A673 (cell line): ENCODE measurements at regions not wholly inside any gene's neighbourhood (a gene's known extent, or its start where the extent isn't known, plus 50 kb on each side); places are given as distances from the start of the nearest gene placed in this dataset.

Experiments used
- BruUV-seq: library from RNA; stranded (reverse); fragments of 400-500 nt; replicated peaks from 2 replicates; lab custom pipeline; 2021; lab: Mats Ljungman, UMichigan
- CTCF ChIA-PET: fragments of 300-600 bp; sonication (Branson Sonifier 250); formaldehyde crosslinking; loops from one replicate; lab custom pipeline; 2022; ENCODE audit warnings: antibody characterized with exemption; lab: Charles Lee
- POLR2A ChIA-PET: fragments of 300-600 bp; sonication (Branson Sonifier 250); formaldehyde crosslinking; loops from one replicate; lab custom pipeline; 2022; ENCODE audit warnings: antibody characterized with exemption; ENCODE audit not compliant: low non-redundant PET; lab: Charles Lee
- DNase-seq: peaks from one replicate; pipeline ENCODE4 v3.0.0-alpha.2; 2015; ENCODE audit warnings: low spot score
- H3K27ac ChIP-seq: fragments of 200-600 bp; sonication (generic); 2 replicates; pipeline ENCODE4 v1.5.1; 2016; ENCODE audit warnings: mixed run types, low read depth, mild to moderate bottlenecking, mixed read lengths, antibody characterized with exemption, low read length; ENCODE audit not compliant: poor library complexity, severe bottlenecking
- H3K27me3 ChIP-seq: fragments of 200-600 bp; sonication (generic); replicated peaks from 2 replicates; pipeline ENCODE4 v1.6.1; 2017; ENCODE audit warnings: mixed run types, low read depth, mild to moderate bottlenecking, mixed read lengths, antibody characterized with exemption, low read length; ENCODE audit not compliant: insufficient read depth, poor library complexity
- H3K36me3 ChIP-seq: fragments of 200-600 bp; sonication (generic); 2 replicates; pipeline ENCODE4 v1.6.1; 2016; ENCODE audit warnings: mixed run types, mild to moderate bottlenecking, mixed read lengths, antibody characterized with exemption, low read length; ENCODE audit not compliant: insufficient read depth, poor library complexity, severe bottlenecking
- H3K4me1 ChIP-seq: fragments of 200-600 bp; sonication (generic); 2 replicates; pipeline ENCODE4 v1.6.1; 2017; ENCODE audit warnings: mixed run types, mild to moderate bottlenecking, mixed read lengths, antibody characterized with exemption, low read length; ENCODE audit not compliant: insufficient read depth, poor library complexity, severe bottlenecking
- H3K4me3 ChIP-seq: fragments of 200-600 bp; sonication (generic); 2 replicates; pipeline ENCODE4 v1.5.1; 2016; ENCODE audit warnings: low read depth, mixed run types, mild to moderate bottlenecking, mixed read lengths, low read length; ENCODE audit not compliant: poor library complexity, severe bottlenecking
- H3K9me3 ChIP-seq: fragments of 200-600 bp; sonication (generic); 2 replicates; pipeline ENCODE4 v1.6.1; 2016; ENCODE audit warnings: mixed run types, low read depth, mild to moderate bottlenecking, mixed read lengths, antibody characterized with exemption, low read length; ENCODE audit not compliant: poor library complexity, severe bottlenecking
- CTCF ChIP-seq: fragments of 300-800, 200-600 bp; sonication (generic); conservative IDR thresholded peaks from 2 replicates; pipeline ENCODE4 v1.5.1; 2017; ENCODE audit warnings: low read depth, mild to moderate bottlenecking, antibody characterized with exemption, low read length, moderate library complexity, mixed read lengths
- EZH2 ChIP-seq: fragments of 200-600 bp; sonication (generic); IDR thresholded peaks from 2 replicates; pipeline ENCODE4 v1.6.1; 2017; ENCODE audit warnings: borderline replicate concordance, low read depth, mild to moderate bottlenecking, mixed read lengths, antibody characterized with exemption, low read length; ENCODE audit not compliant: poor library complexity, severe bottlenecking
- intact Hi-C: fragments of 100-400 bp; cut with micrococcal nuclease; formaldehyde crosslinking; loops from one replicate; pipeline ENCODE4 v1.10.0; 2022; ENCODE audit not compliant: unreplicated experiment

GRCh38 chr18:1047406-1047805 lies 142.7 kb downstream of the ADCYAP1 start:
- Histone ChIP-seq H3K9me3 (no peaks in the 10 kb centered on the region), H3K27ac (no peak overlapping the region), H3K4me1 (no peaks in the 10 kb centered on the region), H3K27me3 (peaks cover 18% of the 10 kb centered on the region), H3K36me3 (no peaks in the 10 kb centered on the region), H3K4me3 (no peak overlapping the region)
- BruUV-seq = no TSS peak
- ChIA-PET CTCF (no interaction called here), POLR2A (no interaction called here)
- intact Hi-C loops = no loop called here
- DNase-seq = no peak
- TF ChIP-seq EZH2 (no peak), CTCF (no peak)

GRCh38 chr18:1048032-1048431 lies 143.4 kb downstream of the ADCYAP1 start:
- H3K27ac ChIP-seq = no peak overlapping the region
- no peak for DNase-seq

GRCh38 chr18:1049173-1049572 lies 144.5 kb downstream of the ADCYAP1 start:
- TF ChIP-seq EZH2 (no peak), CTCF (no peak)
- Histone ChIP-seq H3K36me3 (no peaks in the 10 kb centered on the region), H3K4me3 (no peak overlapping the region), H3K27me3 (peaks cover 21% of the 10 kb centered on the region), H3K27ac (no peak overlapping the region), H3K4me1 (no peaks in the 10 kb centered on the region), H3K9me3 (no peaks in the 10 kb centered on the region)
- intact Hi-C loops = no loop called here
- BruUV-seq = no TSS peak
- ChIA-PET POLR2A (no interaction called here), CTCF (no interaction called here)
- no peak for DNase-seq

More at GRCh38 chr18:1048032-1048431, 143.4 kb downstream of the ADCYAP1 start:
- Histone ChIP-seq H3K27me3 (peaks cover 20% of the 10 kb centered on the region), H3K9me3 (no peaks in the 10 kb centered on the region), H3K36me3 (no peaks in the 10 kb centered on the region), H3K4me1 (no peaks in the 10 kb centered on the region), H3K4me3 (no peak overlapping the region)
- intact Hi-C loops = no loop called here
- ChIA-PET CTCF (no interaction called here), POLR2A (no interaction called here)
- no peak for TF ChIP-seq EZH2
- BruUV-seq = no TSS peak

- DNase-seq = no peak
- Histone ChIP-seq H3K36me3 (no peaks in the 10 kb centered on the region), H3K27ac (no peak overlapping the region), H3K4me3 (no peak overlapping the region), H3K9me3 (no peaks in the 10 kb centered on the region), H3K4me1 (no peaks in the 10 kb centered on the region), H3K27me3 (peaks cover 20% of the 10 kb centered on the region)
- TF ChIP-seq CTCF = no peak
- TF ChIP-seq EZH2 = no peak
- ChIA-PET POLR2A (no interaction called here), CTCF (no interaction called here)
- no TSS peak for BruUV-seq
- intact Hi-C loops = no loop called here
Measured at GRCh38 chr18:1050012-1050657, 145.5 kb downstream of the ADCYAP1 start.
